ENCODE measurements at regions not wholly inside any gene's neighbourhood (a gene's known extent, or its start where the extent isn't known, plus 50 kb on each side); places are given as distances from the start of the nearest gene placed in this dataset.
A peak's percentile ranks its signal among the peaks of the same experiment; 100 is the strongest.
"Not testable (repeated sequence)": the region's sequence is repeated elsewhere in the genome, so short reads cannot be mapped to it uniquely, and the experiment has no call there.

DNA sequence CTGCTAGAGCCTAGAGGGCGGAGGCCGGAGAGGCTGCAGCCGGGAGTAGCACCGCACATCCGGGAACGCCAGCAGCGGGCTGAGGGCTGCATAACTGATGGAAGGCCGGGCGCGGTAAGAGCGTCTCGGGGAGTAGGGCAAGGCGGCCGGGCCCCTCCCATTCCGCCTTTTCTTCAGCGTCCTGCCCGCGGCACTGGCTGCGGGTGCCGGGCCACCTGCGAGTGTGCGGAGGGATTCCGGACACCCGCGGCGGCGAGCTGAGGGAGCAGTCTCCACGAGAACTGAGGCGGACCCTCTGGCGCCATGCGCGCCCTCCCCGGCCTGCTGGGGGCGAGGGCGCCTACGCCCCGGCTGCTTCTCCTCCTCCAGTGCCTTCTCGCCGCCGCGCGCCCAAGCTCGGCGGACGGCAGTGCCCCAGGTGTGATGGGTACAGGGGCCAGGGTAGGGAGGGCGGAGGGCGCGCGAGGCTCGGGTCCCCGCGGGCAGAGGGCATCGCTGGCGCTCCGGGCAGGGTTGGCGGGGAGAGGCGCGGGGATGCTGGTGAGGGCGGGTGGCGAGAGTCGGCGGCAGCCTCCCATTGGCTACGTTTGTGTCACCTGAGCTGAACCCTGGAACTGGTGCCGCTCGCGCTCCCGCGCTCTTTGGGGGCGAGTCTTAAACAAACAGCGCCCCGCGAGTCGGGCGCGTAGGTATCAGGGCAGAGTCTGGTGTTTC, 334.4 kb downstream of the SRGAP2C start:
- peak; percentile 14 for DNase-seq (ENCODE audit: low spot score)

DNA sequence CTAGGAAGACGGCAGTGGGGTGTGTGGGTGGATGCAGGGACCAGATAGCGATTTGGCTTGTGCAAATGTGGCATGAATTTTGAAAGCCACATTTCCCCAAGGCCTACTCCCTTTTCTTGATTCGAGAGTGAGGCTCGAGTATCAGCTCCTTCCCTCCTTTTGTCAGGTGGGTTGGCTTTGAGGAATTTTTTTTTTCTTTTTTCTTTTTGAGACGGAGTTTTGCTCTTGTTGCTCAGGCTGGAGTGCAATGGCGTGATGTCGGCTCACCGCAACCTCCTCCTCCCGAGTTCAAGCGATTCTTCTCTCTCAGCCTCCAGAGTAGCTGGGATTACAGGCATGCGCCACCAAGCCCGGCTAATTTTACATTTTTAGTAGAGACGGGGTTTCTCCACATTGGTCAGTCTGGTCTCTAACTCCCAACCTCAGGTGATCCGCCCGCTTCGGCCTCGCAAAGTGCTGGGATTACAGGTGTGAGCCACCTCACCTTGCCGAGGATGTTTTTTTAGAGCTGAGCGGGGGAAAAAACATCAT, 335.0 kb downstream of the SRGAP2C start:
- DNase-seq (ENCODE audit: low spot score): not testable (repeated sequence)

DNA sequence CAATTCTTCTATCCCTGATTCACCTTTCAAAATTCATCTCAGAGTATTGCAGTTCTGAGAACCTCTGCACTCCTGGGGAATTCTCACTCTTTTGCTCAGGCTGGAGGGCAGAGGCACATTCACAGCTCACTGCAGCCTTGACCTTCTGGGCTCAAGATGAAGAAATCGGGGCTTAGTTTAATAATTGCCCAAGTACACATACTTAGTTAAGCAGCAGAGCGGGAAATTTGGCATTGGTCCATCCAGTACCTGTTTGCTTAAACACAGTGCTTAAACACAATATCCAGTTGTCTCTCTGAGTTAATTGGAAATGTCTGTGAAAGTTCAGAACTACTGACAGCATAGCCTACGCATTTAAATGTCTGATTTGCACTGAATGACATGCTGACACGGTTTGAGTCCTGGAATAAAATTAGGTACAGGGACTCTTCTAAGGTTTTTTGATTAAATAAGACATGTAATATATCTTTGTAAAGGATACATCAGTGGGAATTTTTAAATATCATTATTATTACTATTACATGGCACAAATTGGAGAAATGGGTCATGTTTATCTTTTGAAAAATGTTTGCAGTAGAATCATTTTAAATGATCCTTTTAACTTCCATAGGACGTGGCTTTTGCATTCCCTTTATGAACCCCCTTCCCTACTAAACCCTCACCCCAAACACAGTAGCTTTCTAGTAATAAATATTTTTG, 337.4 kb downstream of the SRGAP2C start:
- no peak for DNase-seq (ENCODE audit: low spot score)

DNA sequence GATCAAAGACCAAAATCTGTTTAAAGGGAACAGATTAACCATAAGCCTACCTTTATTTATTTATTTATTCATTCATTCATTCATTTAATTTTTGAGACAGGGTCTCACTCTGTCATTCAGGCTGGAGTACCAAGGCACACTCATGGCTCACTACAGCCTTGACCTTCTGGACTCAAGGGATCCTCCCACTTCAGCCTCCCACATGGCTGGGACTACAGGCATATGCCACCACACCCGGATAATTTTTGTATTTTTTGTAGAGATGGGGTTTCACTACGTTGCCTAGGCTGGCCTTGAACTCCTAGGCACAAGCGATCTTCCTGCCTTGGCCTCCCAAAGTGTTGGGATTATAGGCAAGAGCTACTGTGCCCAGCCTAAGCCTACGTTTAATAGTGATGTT, 338.3 kb downstream of the SRGAP2C start:
- not testable (repeated sequence) for DNase-seq (ENCODE audit: low spot score)

DNA sequence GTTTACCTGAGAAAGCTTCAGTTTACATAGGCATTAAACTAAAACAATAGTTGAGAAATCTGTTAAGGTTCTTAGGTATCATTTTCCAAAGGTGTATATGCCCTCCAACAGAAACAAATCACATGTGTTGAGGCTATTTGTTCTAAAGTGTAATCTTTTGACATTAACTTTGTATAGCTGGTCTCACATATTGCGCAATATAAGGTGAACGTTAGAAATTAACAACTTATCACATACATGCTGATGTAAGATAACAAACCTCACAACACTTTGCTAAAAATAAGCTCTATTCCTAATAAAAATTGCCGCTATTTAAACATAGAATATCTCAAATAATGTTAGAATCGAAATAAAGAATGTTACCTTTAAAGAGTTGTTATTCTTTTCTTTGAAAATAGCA, 340.6 kb downstream of the SRGAP2C start:
- no peak for DNase-seq (ENCODE audit: low spot score)

DNA sequence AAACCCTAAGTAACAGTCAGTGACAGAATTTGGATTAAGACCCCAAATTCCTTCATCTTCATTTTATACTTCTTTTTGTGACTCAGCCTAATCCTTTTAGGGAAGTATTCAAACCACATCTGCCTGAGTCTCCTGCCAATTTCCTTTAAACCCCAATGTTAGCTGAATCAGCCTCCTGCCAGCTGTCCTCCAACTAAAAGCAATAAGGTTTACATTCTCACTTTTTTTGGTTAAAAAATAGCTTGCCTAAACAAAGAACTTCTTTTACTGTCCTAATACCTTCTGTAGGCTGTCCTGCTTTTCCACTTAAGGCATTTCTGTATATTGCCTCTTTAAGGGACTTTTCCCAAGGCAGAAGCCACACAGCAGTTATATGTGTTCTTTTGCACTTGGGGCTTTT, 344.2 kb downstream of the SRGAP2C start:
- not testable (repeated sequence) for DNase-seq (ENCODE audit: low spot score)

DNA sequence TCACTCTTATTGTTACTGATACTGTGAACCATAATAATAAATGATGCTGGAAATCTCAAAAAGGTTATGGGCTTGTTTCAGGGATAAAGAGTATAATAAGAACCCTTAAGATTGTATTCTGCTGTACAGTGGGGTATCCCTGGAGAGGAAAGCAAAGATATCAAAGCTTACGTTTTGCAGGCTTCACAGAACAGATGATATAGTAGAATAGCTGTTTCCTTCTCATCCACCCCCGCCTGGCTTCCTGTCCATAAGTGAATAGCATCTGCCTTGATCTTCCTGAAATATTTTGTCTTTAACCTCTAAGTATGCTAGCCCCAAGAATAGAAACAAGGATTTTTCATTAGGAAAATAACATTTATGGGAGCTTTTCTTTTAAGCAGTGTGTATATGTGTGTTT, 345.3 kb downstream of the SRGAP2C start:
- DNase-seq (ENCODE audit: low spot score): not testable (repeated sequence)

DNA sequence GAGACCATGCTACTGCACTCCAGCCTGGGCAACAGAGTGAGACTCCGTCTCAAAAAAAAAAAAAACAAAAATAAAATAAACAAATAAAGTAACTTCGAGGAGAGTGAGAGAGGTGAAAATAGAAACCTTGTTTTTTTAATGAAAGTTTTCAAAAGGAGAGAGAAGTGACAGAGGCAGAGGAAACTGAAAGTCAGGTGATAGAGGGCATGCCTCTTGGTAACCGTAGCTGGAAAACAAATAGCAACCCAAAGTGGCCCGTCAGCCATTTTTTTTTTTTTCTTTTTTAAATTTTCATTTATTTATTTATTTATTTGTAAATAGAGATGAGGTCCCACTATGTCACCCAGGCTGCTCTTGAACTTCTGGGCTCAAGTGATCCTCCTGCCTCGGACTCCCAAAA, 347.0 kb downstream of the SRGAP2C start:
- DNase-seq (ENCODE audit: low spot score): not testable (repeated sequence)

DNA sequence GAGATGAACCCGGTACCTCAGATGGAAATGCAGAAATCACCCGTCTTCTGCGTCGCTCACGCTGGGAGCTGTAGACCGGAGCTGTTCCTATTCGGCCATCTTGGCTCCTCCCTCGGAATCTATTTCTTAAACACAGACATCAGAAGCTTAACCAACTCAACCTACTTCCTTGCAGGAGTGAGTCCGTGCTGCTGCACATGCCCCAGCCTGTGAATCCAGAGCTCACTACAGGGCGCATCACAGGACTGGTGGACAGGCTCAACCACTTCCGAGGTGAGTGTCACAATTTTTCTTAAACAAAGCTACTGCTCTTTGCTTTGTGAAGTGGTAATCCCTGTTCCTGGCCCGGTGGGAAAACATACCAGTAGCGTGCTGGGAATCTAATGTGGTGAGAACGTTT, 353.4 kb downstream of the SRGAP2C start:
- not testable (repeated sequence) for DNase-seq (ENCODE audit: low spot score)

DNA sequence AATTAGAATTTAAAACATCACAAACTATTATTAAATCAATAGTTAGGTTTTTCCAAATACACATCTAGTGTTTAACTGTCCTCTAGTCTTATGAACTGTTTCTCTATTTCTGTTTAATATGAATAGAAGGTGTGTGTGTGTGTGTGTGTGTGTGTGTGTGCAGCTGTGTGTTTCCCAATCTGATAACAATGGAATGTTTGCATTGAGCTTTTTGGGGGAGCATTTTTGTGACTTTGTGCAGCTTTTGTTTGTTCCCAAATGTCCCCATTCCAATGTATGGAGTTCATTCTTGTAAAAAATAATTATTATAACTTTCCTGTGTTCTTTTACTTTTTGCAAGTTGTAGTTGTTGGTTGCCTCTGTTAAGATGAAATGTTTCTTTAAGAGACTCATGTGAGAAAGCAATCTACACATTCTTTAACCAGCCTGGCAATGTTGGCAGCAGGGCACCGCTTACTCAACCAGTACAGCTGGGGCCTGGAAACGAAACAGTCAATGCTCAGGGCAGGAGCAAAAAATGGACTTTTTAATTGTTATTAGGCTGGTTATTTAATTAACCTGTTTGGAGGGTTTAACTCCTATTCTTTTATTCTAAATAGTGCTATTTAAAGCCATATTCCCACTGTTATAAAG, 354.3 kb downstream of the SRGAP2C start:
- DNase-seq (ENCODE audit: low spot score): no peak

DNA sequence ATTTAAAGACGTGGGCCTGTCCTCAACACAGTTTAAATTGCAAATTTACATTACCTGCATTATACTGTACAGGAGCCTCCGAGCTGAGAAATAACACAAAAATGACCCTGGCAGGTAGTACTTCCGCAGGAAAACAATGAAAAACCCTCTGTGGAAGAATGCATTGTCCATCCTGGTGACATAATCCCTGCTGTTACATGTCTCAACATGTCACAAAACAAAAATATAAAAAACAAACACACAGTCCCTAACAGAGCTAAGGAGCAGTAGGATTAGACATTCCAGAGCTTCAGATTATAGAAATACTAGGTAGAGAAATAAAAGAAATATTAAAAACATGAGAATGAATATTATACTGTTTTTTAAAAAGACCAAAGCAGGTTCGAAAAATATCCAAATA, 359.2 kb downstream of the SRGAP2C start:
- not testable (repeated sequence) for DNase-seq (ENCODE audit: low spot score)

DNA sequence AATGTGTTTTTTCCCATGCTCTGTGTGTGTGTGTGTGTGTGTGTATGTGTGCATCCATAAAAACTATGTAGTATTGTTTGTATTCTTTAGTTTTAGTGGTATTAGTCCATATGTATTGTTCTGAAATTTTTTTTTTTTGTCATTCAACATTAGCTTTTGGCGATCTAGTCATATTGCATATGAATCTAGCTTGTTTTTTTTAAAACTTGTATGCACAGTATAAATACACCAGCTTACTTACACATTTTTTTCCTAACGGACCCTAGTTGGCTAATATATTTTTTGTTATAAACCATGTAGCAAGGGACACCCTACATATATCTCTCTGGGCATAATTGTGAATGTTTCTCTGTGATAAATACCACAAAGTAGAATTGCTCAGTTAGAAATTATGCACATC, 359.7 kb downstream of the SRGAP2C start:
- no peak for DNase-seq (ENCODE audit: low spot score)

DNA sequence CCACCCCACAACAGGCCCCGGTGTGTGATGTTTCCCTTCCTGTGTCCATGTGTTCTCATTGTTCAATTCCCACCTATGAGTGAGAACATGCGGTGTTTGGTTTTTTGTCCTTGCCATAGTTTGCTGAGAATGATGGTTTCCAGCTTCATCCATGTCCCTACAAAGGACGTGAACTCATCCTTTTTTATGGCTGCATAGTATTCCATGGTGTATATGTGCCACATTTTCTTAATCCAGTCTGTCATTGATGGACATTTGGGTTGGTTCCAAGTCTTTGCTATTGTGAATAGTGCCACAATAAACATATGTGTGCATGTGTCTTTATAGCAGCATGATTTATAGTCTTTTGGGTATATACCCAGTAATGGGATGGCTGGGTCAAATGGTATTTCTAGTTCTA, 361.1 kb downstream of the SRGAP2C start:
- DNase-seq (ENCODE audit: low spot score): not testable (repeated sequence)

DNA sequence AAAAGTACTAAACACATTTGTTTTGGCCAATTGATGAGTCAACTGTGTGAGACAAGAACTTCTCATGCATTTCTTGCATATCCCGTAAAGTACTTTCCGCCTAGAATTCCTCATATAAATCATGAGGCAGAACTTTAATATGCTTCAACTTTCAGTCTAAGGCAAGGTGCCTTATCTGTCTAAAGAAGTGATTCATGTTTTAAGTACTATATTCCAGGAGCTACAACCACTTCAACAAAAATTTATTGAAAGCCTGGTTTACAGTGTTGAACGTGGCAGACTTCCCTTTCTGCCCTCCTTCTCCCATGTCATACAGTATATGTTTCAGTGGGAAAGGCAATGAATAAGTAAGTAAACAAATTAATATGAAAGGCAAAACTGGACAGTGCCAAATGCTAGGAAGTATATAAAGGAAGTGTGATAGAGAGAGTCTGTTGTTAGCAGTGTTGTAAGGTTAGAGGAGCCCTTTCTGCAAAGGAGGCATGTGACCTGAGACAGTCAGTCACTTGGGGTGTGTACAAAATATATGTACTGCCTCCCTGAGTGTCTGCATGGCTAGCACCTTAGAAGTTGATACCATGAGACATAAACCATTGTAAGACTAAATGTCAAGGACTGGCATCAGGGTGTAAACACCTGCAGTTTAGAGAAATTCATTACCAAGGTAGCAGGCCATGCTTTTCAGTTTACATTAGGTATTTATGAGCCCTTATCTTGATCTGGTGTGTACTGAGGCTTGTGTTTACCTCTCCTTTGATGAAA, 362.2 kb downstream of the SRGAP2C start:
- no peak for DNase-seq (ENCODE audit: low spot score)

DNA sequence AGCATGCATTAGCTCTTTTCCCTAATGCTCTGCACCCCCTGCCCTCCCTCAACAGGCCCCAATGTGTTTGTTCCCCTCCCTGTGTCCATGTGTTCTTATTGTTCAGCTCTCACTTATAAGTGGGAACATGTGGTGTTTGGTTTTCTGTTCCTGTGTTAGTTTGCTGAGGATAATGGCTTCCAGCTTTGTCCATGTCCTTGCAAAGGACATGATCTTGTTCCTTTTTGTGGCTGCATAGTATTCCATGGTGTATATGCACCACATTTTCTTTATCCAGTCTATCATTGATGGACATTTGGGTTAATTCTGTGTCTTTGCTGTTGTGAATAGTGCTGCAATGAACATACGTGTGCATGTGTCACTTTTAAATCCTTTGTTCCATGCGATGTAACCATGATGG, 363.0 kb downstream of the SRGAP2C start:
- not testable (repeated sequence) for DNase-seq (ENCODE audit: low spot score)

DNA sequence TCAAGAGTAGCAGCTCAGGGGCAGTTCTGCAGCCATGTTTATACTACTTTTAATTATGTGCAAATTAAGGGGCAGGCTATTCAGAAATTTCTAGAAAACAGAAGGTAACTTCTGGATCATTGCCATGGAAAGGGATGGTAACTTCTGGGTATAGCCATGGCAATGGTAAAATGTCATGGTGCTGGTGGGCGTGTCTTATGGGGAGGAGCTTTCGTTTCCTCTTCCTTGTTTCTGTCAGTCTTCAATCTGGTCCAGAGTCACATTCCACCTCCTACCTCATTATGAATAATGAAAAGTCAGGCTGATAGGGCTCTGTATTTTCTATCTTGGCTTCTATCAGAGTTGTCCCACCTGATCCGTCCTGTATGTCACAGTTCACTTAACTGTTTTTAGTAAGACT, 366.0 kb downstream of the SRGAP2C start:
- not testable (repeated sequence) for DNase-seq (ENCODE audit: low spot score)

DNA sequence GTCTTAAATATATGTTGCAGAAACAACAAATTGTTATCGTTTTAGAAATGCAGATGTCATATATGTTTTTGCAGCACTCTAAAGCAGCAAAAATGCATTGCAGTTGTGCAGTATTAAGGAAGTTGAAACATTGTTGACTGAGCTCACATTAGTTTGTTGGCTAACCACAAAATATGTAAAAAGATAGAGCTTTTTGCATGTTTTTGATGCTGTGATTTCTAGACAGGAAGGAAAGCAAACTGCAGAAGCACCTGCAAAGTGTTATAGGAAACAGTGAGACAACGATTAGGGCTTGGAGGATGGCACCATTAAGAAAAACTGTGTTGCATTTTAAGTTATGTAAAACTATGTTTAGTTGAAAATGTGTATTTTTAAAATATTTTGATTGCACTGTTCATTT, 366.7 kb downstream of the SRGAP2C start:
- not testable (repeated sequence) for DNase-seq (ENCODE audit: low spot score)

DNA sequence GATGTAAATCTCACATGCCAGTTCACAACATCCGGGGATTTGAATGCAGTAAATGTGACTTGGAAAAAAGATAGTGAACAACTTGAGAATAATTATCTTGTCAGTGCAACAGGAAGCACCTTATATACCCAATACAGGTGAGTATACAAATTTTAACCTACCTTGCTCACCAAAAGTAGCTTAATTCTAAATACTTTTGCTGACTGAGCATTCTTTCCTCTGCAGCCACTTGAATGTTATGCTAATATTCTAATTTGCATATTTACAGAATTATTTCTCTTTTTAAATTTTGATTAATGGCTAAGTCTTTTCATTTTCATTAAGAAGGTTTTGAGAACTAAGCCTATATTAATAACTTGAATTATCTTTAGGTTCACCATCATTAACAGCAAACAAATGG, 371.8 kb downstream of the SRGAP2C start:
- DNase-seq (ENCODE audit: low spot score): not testable (repeated sequence)

DNA sequence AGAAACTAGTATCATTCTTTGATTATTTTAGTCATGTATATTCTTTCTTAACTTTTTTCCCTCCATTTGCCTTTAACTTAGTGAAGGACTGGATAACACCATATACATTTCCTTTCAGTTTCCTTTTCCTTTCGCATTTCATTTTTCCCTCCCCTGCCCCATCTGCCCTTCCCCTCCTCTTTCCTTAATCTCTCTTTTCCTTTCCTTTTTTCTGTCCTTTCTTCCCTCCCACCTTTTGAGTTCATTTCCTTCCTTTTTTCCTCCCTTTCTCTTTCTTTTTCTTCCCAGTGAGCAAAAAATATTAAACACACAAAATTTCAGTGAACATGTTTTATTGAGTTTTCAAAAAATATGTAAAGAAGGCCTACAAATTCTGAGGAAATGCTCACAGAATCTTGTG, 373.3 kb downstream of the SRGAP2C start:
- DNase-seq (ENCODE audit: low spot score): not testable (repeated sequence)

DNA sequence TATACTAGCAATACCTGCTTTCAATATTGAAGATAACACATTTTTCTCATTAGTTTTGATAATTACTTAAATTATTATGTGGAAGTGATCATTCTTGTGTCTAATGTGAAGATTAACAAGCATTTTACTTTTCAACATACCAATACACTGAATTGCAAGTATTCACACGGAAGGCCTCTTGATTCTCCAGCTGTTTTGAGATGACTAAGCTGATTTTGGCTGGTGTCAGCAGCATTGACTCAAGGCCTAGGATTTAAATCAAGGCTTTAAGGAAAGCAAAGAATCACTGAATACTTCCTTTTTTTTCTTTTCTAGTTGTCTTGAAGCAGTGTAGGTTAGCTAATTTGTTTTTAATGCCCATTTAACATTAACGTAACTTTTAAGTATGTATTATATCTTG, 373.7 kb downstream of the SRGAP2C start:
- peak; percentile 45 for DNase-seq (ENCODE audit: low spot score)

DNA sequence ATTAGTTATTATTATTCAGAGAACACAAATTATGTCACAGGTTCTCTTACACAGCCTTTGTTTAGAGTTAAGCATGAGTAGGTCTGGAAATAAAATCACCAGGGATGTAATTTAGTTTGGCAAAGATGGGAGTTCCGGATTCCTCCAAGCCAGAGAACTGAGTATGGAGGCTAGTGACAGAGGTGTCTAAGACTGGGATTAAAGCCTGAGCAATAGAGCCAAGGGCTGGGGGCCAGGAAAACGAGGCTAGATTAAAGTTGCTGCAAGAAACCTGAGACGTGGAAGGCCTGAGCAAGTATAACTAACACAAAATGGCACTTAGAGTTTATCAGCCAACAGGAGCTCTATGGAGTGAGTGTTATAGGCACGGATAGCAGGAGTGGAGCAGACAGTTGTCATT, 381.6 kb downstream of the SRGAP2C start:
- no peak for DNase-seq (ENCODE audit: low spot score)

DNA sequence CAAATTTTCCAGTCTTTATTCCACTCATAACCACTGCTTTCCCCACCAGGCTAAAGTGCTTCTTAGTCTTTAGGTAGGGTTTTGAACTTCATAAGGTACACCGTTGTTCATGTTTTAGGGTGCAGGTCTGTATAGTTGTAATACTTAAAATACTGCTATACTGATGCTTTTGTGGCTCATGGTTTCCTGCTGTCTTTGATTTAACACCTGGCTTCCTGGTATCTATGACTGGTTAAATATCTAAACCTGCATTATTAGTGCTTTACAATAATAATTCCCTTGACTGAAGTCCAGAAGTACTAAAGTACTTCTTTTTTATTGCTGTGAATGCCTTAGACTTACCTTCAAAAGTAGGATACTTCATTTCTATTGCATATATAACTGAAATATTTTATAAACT, 384.7 kb downstream of the SRGAP2C start:
- DNase-seq (ENCODE audit: low spot score): no peak
